HepG2 (cell line): ENCODE measurements at regions not wholly inside any gene's neighbourhood (a gene's known extent, or its start where the extent isn't known, plus 50 kb on each side); places are given as distances from the start of the nearest gene placed in this dataset.

Experiments used
- ATAC-seq: fragments of 200-7000 bp; cut with Tn5 transposase; 3 replicates; pipeline ENCODE4 v1.9.1; 2020; ENCODE audit warnings: mild to moderate bottlenecking, moderate library complexity
- BruUV-seq: library from RNA; stranded (reverse); fragments of 400-500 nt; replicated peaks from 2 replicates; lab custom pipeline; 2021; lab: Mats Ljungman, UMichigan
- CTCF ChIA-PET: fragments of 300-600 bp; formaldehyde crosslinking; extraction: SDS; loops from one replicate; lab custom pipeline; 2021; ENCODE audit warnings: low total read pairs, inconsistent platforms, low intra/inter-chr PET ratio; lab: Yijun Ruan, JAX
- POLR2A ChIA-PET: fragments of 350-600 bp; sonication (Branson Sonifier 250); formaldehyde crosslinking; loops from one replicate; lab custom pipeline; 2020; ENCODE audit warnings: antibody characterized with exemption, inconsistent platforms; lab: Yijun Ruan, JAX
- DNase-seq: peaks from one replicate; pipeline ENCODE4 v3.0.0-alpha.2; 2015; ENCODE audit warnings: low spot score
- FAIRE-seq: peaks from 3 replicates; lab custom pipeline; 2011; peaks lifted over from hg19 to GRCh38; lab: Jason Lieb, UNC
- H2AFZ ChIP-seq: one replicate; pipeline ENCODE4 v1.6.1; 2011; ENCODE audit warnings: low read length, inconsistent platforms
- H3K27ac ChIP-seq: fragments of 300-600 bp; 3 replicates; pipeline ENCODE4 v1.8.0; 2011; ENCODE audit warnings: mixed run types, mild to moderate bottlenecking, mixed read lengths, low read length, inconsistent platforms; ENCODE audit not compliant: insufficient read depth; ENCODE audit errors: extremely low read length
- H3K27me3 ChIP-seq, 2 experiments: fragments of 200-600 bp in 1 of 2; 2 replicates in 1 of 2; 3 replicates in 1 of 2; pipeline versions ENCODE4 v1.6.0 to v1.8.0; 2011; ENCODE audit warnings: low read length in 2 of 2, mild to moderate bottlenecking in 2 of 2, moderate library complexity in 2 of 2, inconsistent platforms in 1 of 2; ENCODE audit not compliant: insufficient read depth in 2 of 2, control insufficient read depth in 1 of 2
- H3K36me3 ChIP-seq, 2 experiments: fragments of 200-600 bp in 1 of 2; replicated peaks in 1 of 2; 2 replicates in 1 of 2; 3 replicates in 1 of 2; pipeline versions ENCODE4 v1.5.1 to v1.8.0; 2011; ENCODE audit warnings: low read length in 2 of 2, inconsistent platforms in 1 of 2; ENCODE audit not compliant: insufficient read depth in 2 of 2, control insufficient read depth in 1 of 2
- H3K4me1 ChIP-seq: 2 replicates; pipeline ENCODE4 v1.5.1; 2012; ENCODE audit warnings: low read length, inconsistent platforms; ENCODE audit not compliant: insufficient read depth
- H3K4me2 ChIP-seq: 2 replicates; pipeline ENCODE4 v1.6.0; 2011; ENCODE audit warnings: low read depth, low read length, inconsistent platforms
- H3K4me3 ChIP-seq, 3 experiments: fragments of 200-600 bp in 1 of 3; sonication (generic), shearing (Covaris generic) in 1 of 3; replicated peaks in 1 of 3; 2 replicates each; pipeline ENCODE4 v1.5.1; 2011 to 2016; ENCODE audit warnings: low read length in 3 of 3, inconsistent platforms in 2 of 3, low read depth in 2 of 3, mild to moderate bottlenecking in 2 of 3, control low read depth in 1 of 3, mixed read lengths in 1 of 3; ENCODE audit not compliant: insufficient read depth in 1 of 3
- H3K79me2 ChIP-seq: one replicate; pipeline ENCODE4 v1.6.1; 2011; ENCODE audit warnings: low read length, inconsistent platforms; ENCODE audit not compliant: insufficient read depth
- H3K9ac ChIP-seq: 2 replicates; pipeline ENCODE4 v1.6.0; 2011; ENCODE audit warnings: mild to moderate bottlenecking, low read depth, low read length, inconsistent platforms; ENCODE audit not compliant: insufficient read depth
- H3K9me3 ChIP-seq: 2 replicates; pipeline ENCODE4 v1.5.1; 2012; ENCODE audit warnings: mild to moderate bottlenecking, low read length
- H4K20me1 ChIP-seq: 2 replicates; pipeline ENCODE4 v1.6.0; 2011; ENCODE audit warnings: inconsistent platforms, mild to moderate bottlenecking, low read length, moderate library complexity; ENCODE audit not compliant: insufficient read depth
- FOSL2 ChIP-seq: sonication (generic); formaldehyde crosslinking; IDR thresholded peaks from 2 replicates; pipeline ENCODE4 v1.4.0; 2020; ENCODE audit warnings: missing genetic modification reagents
- HDAC2 ChIP-seq: sonication (generic); formaldehyde crosslinking; IDR thresholded peaks from 2 replicates; pipeline ENCODE4 v1.4.0; 2020; ENCODE audit warnings: missing genetic modification reagents
- HNF1B ChIP-seq: sonication (generic); formaldehyde crosslinking; IDR thresholded peaks from 2 replicates; pipeline ENCODE4 v1.5.1; 2020; ENCODE audit warnings: mild to moderate bottlenecking, moderate library complexity, missing genetic modification reagents
- HNRNPL ChIP-seq: fragments of 200-400 bp; formaldehyde crosslinking; IDR thresholded peaks from 2 replicates; pipeline ENCODE4 v1.6.1; 2017; ENCODE audit warnings: mild to moderate bottlenecking, low read depth, low read length
- MIER3 ChIP-seq: IDR thresholded peaks from 2 replicates; pipeline ENCODE4 v1.6.1; 2016; ENCODE audit warnings: missing compliant biosample characterization, borderline replicate concordance
- PHF8 ChIP-seq: sonication (generic); formaldehyde crosslinking; IDR thresholded peaks from 2 replicates; pipeline ENCODE4 v1.5.0; 2020; ENCODE audit warnings: missing genetic modification reagents
- SOX6 ChIP-seq, 2 experiments: fragments of 450-650 bp in 1 of 2; sonication (generic) in 1 of 2; formaldehyde crosslinking in 1 of 2; IDR thresholded peaks; 2 replicates each; pipeline versions ENCODE4 v1.4.0 to v1.6.1; 2017 to 2020; ENCODE audit warnings: antibody characterized with exemption in 1 of 2, mild to moderate bottlenecking in 1 of 2, missing genetic modification reagents in 1 of 2
- THRA ChIP-seq: sonication (generic); formaldehyde crosslinking; IDR thresholded peaks from 2 replicates; pipeline ENCODE4 v1.4.0; 2020; ENCODE audit warnings: missing genetic modification reagents, borderline replicate concordance
- ZBTB33 ChIP-seq: sonication (generic); formaldehyde crosslinking; IDR thresholded peaks from 2 replicates; pipeline ENCODE4 v1.4.0; 2020; ENCODE audit warnings: missing genetic modification reagents
- ZFP90 ChIP-seq: sonication (generic); formaldehyde crosslinking; IDR thresholded peaks from 2 replicates; pipeline ENCODE4 v1.8.0; 2022; ENCODE audit warnings: missing genetic modification reagents, mild to moderate bottlenecking, inconsistent platforms, borderline replicate concordance
- ZNF235 ChIP-seq: sonication (generic); formaldehyde crosslinking; IDR thresholded peaks from 2 replicates; pipeline ENCODE4 v1.8.1; 2023; ENCODE audit warnings: mild to moderate bottlenecking, missing genetic modification reagents, borderline replicate concordance
- ZNF552 ChIP-seq: sonication (generic); formaldehyde crosslinking; IDR thresholded peaks from 2 replicates; pipeline ENCODE4 v1.9.0; 2022; ENCODE audit warnings: missing genetic modification reagents, mild to moderate bottlenecking, borderline replicate concordance
- ZNF687 ChIP-seq: sonication (generic); formaldehyde crosslinking; IDR thresholded peaks from 2 replicates; pipeline ENCODE4 v1.5.1; 2020; ENCODE audit warnings: mild to moderate bottlenecking, missing genetic modification reagents, moderate library complexity
- WGBS: methylation state at CpG from one replicate; pipeline ENCODE4 v1.1.6; 2017; ENCODE audit warnings: low lambda C conversion rate; 5-methylcytosine and 5-hydroxymethylcytosine counted together
- in situ Hi-C: cut with HindIII; loops from 2 replicates; pipeline ENCODE4 v1.10.0; 2017; ENCODE audit warnings: low pct_unique_long_range_greater_than_20kb; ENCODE audit not compliant: extremely low pct_ligation_motif_present
- intact Hi-C: fragments of 100-400 bp; cut with micrococcal nuclease; formaldehyde crosslinking; loops from one replicate; pipeline ENCODE4 v1.10.0; 2022; ENCODE audit not compliant: unreplicated experiment

- intact Hi-C loops: loop anchor here (1.0 to 5.0 kb wide), 5 partner anchors 37 to 189 kb away; no protein-coding TSS in a partner anchor
- in situ Hi-C loops: loop anchor here (10.0 kb wide), 1 partner anchor 195 kb away; no protein-coding TSS in a partner anchor
- Histone ChIP-seq H3K27ac (no peak overlapping the region), H3K4me1 (peaks cover 13% of the 10 kb centered on the region), H4K20me1 (no peaks in the 10 kb centered on the region), H3K36me3 (no peaks in the 10 kb centered on the region), H3K4me2 (peak overlapping the region; percentile 39), H3K27me3 (peaks cover 5 to 50% of the 10 kb centered on the region in 2 experiments; a peak in 3 of 5 replicates), H2AFZ (no peak overlapping the region), H3K9ac (no peak overlapping the region), H3K4me3 (no peak overlapping the region; a peak in 1 of 6 replicates), H3K9me3 (no peaks in the 10 kb centered on the region), H3K79me2 (no peaks in the 10 kb centered on the region)
- POLR2A ChIA-PET: interaction anchor here (1.4 to 1.5 kb wide), 2 partner anchors 37 to 45 kb away, joined by 3 to 5 read pairs; no protein-coding TSS in a partner anchor
- ATAC-seq (peak; percentile 96), FAIRE-seq (peak; percentile 12), DNase-seq (peak; percentile 62)
- BruUV-seq: no TSS peak
- 16% methylated on average over 11 of the region's 11 CpGs for WGBS
- CTCF ChIA-PET: interaction anchor here (1.4 to 2.7 kb wide), 3 partner anchors 37 to 190 kb away, joined by 4 to 16 read pairs (median 9); no protein-coding TSS in a partner anchor
- TF ChIP-seq THRA (CRISPR knock-in tag): 0 out of 2 replicates have a peak, but pooled peaks have one; percentile 16
- TF ChIP-seq ZBTB33 (CRISPR knock-in tag): peak; percentile 22; the same call in 1 of the 2 replicates
- TF ChIP-seq ZNF235 (CRISPR knock-in tag): no peak
- TF ChIP-seq FOSL2 (CRISPR knock-in tag): peak; percentile 10; the same call in 1 of the 2 replicates
- no peak for TF ChIP-seq MIER3
- 0 out of 2 replicates have a peak, but pooled peaks have one; percentile 31 for TF ChIP-seq HDAC2 (CRISPR knock-in tag)
- no peak for TF ChIP-seq SOX6 (IDR thresholded peaks at IDR 0.05)
- 0 out of 2 replicates have a peak, but pooled peaks have one; percentile 26 for TF ChIP-seq SOX6 (CRISPR knock-in tag; IDR thresholded peaks at IDR 0.05)
- TF ChIP-seq ZNF552 (CRISPR knock-in tag): no peak
- TF ChIP-seq HNRNPL: peak; percentile 46; the same call in 1 of the 2 replicates
- TF ChIP-seq ZFP90: no peak
- peak; percentile 31; the same call in 1 of the 2 replicates for TF ChIP-seq PHF8
- peak; percentile 50 for TF ChIP-seq ZNF687 (CRISPR knock-in tag)
- TF ChIP-seq HNF1B: 0 out of 2 replicates have a peak, but pooled peaks have one; percentile 28
Measured at GRCh38 chr2:238560234-238560633, 133.5 kb downstream of the ASB1 start.
